GM13977 (cell line): ENCODE measurements at regions not wholly inside any gene's neighbourhood (a gene's known extent, or its start where the extent isn't known, plus 50 kb on each side); places are given as distances from the start of the nearest gene placed in this dataset.

Source experiments
- DNase-seq: peaks from one replicate; pipeline ENCODE4 v3.0.0; 2012; ENCODE audit warnings: low spot score
- CTCF ChIP-seq: IDR thresholded peaks from 2 replicates; pipeline ENCODE4 v1.5.1; 2012; ENCODE audit warnings: mild to moderate bottlenecking, control low read depth; ENCODE audit not compliant: insufficient read depth; ENCODE audit errors: extremely low read depth, missing control alignments
- in situ Hi-C: fragments of 300-500 bp; cut with MboI; formaldehyde crosslinking; loops from one replicate; pipeline ENCODE4 v1.12.0; 2022; ENCODE audit warnings: low sequenced_read_pairs, low pct_unique_long_range_greater_than_20kb, mixed read lengths, inconsistent platforms; ENCODE audit not compliant: unreplicated experiment

DNA sequence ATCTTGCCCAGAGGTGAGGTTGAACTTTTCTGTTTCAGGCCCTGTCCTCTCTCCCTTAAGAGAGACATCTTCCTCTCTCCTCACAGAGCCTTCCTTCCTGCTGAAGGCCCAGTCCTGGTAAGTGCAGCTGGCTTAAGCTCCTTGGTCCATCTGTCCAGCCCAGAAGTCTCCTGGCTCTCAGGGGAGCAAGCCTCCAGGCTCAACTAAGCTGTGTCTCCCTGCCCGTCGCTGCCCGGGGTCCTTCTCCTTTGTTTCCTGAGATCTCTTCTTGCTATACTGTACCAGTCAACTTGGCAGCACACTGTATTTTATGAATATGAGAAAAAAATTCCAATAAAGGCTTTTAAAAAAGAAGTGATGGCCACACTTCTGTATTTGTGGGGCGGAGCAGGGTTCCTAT, 77.4 kb downstream of the KCNF1 start:
- in situ Hi-C loops: no loop called here
- DNase-seq: no peak
- TF ChIP-seq CTCF: no peak

GRCh38 chr2:10989782-10990181, 78.0 kb downstream of the KCNF1 start:
- no peak for TF ChIP-seq CTCF
- no peak for DNase-seq
- in situ Hi-C loops: no loop called here

DNA sequence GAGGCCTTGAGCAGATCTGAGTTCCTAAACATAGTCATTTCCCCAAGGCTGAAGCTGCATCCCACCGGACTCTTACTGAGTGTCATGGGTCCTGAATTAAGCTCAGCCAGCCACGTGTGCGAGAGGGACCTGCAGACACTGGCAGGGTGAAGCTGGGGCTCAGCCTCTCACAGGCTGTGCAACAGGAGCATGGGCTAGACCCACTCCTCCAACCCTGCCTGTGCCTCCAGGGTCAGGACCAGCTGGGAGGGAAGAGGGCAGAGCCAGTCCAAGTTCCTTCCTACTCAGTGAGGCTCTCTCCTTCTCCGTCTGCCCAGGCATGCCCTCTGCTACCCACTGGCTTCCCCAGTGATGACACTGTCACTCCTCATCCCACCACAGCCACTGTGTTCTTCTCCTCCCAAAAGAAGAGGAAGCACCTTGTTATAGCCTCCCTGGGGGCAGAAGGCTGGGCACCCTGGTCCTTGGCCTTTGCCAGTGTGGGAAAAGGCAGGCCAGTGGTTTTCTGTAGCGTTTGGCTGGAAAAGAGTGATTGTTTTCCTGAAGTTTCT, 78.9 kb downstream of the KCNF1 start:
- in situ Hi-C loops: no loop called here
- no peak for DNase-seq
- no peak for TF ChIP-seq CTCF

DNA sequence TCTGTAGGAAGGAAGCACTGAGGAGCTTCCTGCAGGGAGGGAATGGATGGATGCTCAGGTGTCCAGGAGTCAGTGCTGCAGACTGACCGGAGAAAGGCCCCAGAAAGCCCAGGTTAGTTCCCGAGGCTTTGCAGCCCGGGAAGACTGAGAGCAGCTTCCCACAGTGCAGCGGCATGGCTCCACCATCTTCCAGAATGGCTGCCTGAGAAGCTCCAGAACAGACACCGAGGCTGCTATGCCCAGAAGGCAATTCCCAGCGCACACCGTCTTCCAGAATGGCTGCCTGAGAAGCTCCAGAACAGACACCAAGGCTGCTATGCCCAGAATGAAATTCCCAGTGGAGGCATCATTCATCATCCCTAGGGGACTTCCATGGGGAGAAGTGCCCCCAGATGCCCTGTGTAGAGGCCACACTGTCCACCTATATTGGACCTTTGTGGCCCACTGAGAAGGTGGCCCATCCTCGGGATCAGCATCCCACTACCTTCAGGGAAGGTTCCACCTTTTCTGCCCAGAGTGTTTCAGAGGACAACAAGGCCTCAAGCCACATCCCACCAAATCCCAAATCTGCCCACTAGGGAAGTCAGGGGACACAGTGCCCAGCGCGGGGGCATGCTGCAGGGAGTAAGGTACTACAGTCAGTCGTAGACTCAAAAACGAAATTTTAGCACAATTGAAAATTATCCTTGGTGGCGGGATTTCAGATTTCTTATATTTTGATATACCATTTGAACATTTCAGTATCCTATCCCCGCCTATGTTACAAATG, 80.5 kb downstream of the KCNF1 start:
- no peak for TF ChIP-seq CTCF
- in situ Hi-C loops: no loop called here
- no peak for DNase-seq

GRCh38 chr2:10993001-10993481, 81.3 kb downstream of the KCNF1 start:
- in situ Hi-C loops: no loop called here
- TF ChIP-seq CTCF: no peak
- DNase-seq: no peak

GRCh38 chr2:10995366-10995970, 83.7 kb downstream of the KCNF1 start:
- in situ Hi-C loops: no loop called here
- no peak for TF ChIP-seq CTCF
- no peak for DNase-seq
